ENCODE measurements at regions not wholly inside any gene's neighbourhood (a gene's known extent, or its start where the extent isn't known, plus 50 kb on each side); places are given as distances from the start of the nearest gene placed in this dataset.
"Not testable (repeated sequence)": the region's sequence is repeated elsewhere in the genome, so short reads cannot be mapped to it uniquely, and the experiment has no call there.

DNA sequence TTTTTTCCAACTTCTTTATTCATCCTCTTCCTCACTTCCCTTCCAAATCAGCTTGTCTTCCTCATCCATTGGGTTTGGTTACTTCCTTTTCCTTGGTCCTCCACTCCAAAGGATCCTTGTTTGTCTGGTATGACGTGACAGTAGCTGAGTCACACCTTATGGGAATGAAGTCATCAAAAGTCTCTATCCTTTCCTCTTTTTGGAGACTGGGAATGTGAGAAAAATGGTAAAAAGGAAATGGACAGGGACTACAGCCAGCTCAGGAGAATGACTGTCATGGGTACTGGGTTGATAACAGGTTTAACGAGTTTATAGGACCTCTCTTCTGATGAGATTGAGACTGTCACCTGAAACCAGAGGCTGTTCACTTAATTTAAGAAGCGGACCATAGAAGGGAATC is 76.2 kb upstream of the MYO10 start:
- Histone ChIP-seq H3K4me1 (ENCODE audit: control insufficient read depth, insufficient read depth, low read length, unreplicated experiment) (peaks cover 4% of the 10 kb centered on the region), H3K79me2 (ENCODE audit: control insufficient read depth, insufficient read depth, low read length, unreplicated experiment) (no peaks in the 10 kb centered on the region), H3K27me3 (ENCODE audit: insufficient read depth, low read length) (no peaks in the 10 kb centered on the region), H3K36me3 (ENCODE audit: insufficient read depth, low read length) (no peaks in the 10 kb centered on the region), H3K27ac (ENCODE audit: low read depth, low read length) (peak overlapping the region; percentile 49), H2AFZ (ENCODE audit: low read length, unreplicated experiment) (no peak overlapping the region), H3K4me3 (ENCODE audit: low read depth, low read length) (no peak overlapping the region)

DNA sequence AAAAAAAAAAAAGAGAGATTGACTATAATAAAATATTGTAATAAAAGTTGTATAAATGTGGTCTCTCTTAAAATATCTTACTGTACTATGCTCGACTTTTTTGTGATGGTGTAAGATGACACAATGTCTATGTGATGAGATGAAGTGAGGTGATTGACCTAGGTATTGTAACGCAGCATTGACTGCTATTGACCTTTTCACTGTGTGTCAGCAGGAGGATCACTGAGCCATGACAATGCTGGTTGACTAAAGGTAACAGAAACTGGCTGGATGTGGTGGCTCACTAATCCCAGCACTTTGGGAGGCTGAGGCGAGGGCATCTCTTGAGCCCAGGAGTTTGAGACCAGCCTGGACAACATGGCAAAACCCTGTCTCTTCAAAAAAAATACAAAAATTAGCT is 78.6 kb upstream of the MYO10 start:
- peaks cover 4% of the 10 kb centered on the region for H3K4me1 ChIP-seq (ENCODE audit: control insufficient read depth, insufficient read depth, low read length, unreplicated experiment)
- H2AFZ ChIP-seq (ENCODE audit: low read length, unreplicated experiment), result no peak overlapping the region
- no peaks in the 10 kb centered on the region for H3K27me3 ChIP-seq (ENCODE audit: insufficient read depth, low read length)
- no peak overlapping the region for H3K27ac ChIP-seq (ENCODE audit: low read depth, low read length)
- no peaks in the 10 kb centered on the region for H3K79me2 ChIP-seq (ENCODE audit: control insufficient read depth, insufficient read depth, low read length, unreplicated experiment)
- no peak overlapping the region for H3K4me3 ChIP-seq (ENCODE audit: low read depth, low read length)
- H3K36me3 ChIP-seq (ENCODE audit: insufficient read depth, low read length), result no peaks in the 10 kb centered on the region

DNA sequence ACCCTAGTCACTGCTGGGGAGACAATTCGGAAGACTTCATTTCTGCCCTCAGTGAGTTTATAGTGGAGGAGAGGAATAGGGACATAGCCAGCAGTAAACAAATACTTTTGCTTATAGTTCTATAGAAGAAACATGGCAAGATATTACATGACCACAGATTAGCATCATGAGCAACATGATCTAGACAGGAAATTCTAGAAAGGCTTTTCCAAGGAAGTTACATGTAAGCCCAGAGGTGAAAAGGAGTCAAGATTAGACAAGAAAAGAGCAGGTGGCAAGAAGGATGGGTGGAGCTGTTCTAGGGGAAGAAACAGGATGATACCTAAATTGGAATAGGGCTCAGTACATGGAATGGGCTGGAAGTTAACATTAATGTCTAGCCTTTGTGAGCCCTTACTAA is 82.8 kb upstream of the MYO10 start:
- Histone ChIP-seq H3K4me3 (ENCODE audit: low read depth, low read length) (no peak overlapping the region), H3K27me3 (ENCODE audit: insufficient read depth, low read length) (no peaks in the 10 kb centered on the region), H3K4me1 (ENCODE audit: control insufficient read depth, insufficient read depth, low read length, unreplicated experiment) (peaks cover 19% of the 10 kb centered on the region), H3K27ac (ENCODE audit: low read depth, low read length) (no peak overlapping the region), H3K79me2 (ENCODE audit: control insufficient read depth, insufficient read depth, low read length, unreplicated experiment) (no peaks in the 10 kb centered on the region), H2AFZ (ENCODE audit: low read length, unreplicated experiment) (no peak overlapping the region), H3K36me3 (ENCODE audit: insufficient read depth, low read length) (no peaks in the 10 kb centered on the region)

DNA sequence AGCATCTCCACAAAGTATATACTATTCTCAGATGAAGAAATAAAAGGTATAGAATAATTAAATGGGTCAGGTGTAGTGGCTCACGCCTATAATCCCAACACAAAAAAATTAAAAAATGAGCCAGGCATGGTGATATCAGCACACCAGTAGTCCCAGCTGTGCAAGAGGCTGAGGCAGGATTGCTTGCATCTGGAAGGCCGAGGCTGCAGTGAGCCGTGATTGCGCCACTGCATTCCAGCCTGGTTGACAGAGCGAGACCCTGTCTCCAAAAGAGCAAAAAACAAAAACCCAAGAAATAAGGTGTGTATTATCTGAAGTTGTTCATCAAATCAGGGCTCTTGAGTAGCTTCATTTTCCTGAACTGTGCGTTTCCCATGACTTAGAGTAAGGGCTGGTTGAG is 83.2 kb upstream of the MYO10 start:
- no peaks in the 10 kb centered on the region for H3K27me3 ChIP-seq (ENCODE audit: insufficient read depth, low read length)
- no peaks in the 10 kb centered on the region for H3K79me2 ChIP-seq (ENCODE audit: control insufficient read depth, insufficient read depth, low read length, unreplicated experiment)
- H3K4me1 ChIP-seq (ENCODE audit: control insufficient read depth, insufficient read depth, low read length, unreplicated experiment), result peaks cover 19% of the 10 kb centered on the region
- H3K36me3 ChIP-seq (ENCODE audit: insufficient read depth, low read length), result no peaks in the 10 kb centered on the region
- H3K27ac ChIP-seq (ENCODE audit: low read depth, low read length), result no peak overlapping the region
- H2AFZ ChIP-seq (ENCODE audit: low read length, unreplicated experiment), result no peak overlapping the region
- H3K4me3 ChIP-seq (ENCODE audit: low read depth, low read length), result no peak overlapping the region

DNA sequence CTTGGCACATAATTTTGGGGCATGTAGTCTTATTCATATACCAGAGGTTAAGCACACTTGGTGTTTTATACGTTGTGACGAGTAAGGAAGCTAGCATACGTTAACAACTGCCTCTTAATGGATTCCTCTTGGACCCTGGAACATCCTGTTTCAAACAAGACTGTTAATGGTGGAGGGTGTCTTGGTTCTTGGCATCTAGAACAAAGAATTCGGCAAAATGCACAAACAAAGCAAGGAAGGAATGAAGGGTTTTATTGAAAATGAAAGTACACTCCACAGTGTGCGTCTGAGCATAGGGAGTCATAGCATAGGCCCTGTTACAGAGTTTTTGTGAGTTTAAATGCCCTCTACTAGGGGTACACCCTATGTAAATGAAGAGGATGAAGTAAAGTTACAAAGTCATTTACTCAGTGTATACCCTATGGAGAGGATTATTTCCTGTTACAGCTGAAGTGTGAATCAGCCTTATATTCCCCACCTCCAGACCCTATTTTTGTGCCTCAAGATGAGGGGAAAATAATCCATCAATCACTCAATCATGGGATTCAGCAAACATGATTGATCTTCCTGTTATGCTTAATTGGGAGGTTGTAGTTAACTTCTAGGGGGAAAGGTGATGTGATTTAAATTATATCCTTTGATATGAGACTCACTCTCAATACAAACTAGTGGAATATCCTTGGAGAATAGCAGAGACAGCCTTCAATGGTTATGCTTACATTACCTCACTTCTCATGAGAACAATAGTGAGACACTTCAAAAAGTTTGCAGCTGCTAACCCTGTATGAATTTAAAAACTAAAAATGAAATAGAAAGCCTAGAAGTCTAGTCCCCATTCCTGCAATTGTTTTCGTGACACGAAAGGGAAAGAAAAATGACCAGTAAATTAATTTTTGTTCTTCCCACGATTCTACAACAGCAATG is 84.9 kb upstream of the MYO10 start:
- H3K4me1 ChIP-seq (ENCODE audit: control insufficient read depth, insufficient read depth, low read length, unreplicated experiment), result peaks cover 23% of the 10 kb centered on the region
- H3K27ac ChIP-seq (ENCODE audit: low read depth, low read length), result no peak overlapping the region
- H2AFZ ChIP-seq (ENCODE audit: low read length, unreplicated experiment), result peak overlapping the region; percentile 83
- H3K36me3 ChIP-seq (ENCODE audit: insufficient read depth, low read length), result no peaks in the 10 kb centered on the region
- H3K27me3 ChIP-seq (ENCODE audit: insufficient read depth, low read length), result no peaks in the 10 kb centered on the region
- H3K4me3 ChIP-seq (ENCODE audit: low read depth, low read length), result no peak overlapping the region
- no peaks in the 10 kb centered on the region for H3K79me2 ChIP-seq (ENCODE audit: control insufficient read depth, insufficient read depth, low read length, unreplicated experiment)

DNA sequence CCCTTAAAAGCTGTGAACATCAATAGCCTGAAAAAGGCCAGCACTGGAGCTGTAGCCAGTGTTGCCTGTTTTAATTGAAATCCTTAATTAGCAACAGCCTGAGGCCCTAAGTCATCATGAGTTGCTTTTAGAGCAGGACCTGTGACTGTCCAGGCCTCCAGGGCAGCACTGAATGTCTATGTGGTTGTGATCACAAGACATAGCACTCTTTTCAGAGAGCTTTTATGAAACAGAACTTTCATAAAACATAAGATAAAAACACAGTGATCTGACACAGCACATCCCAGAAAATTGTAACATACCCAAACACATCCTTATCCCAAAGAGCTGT is 85.5 kb upstream of the MYO10 start:
- H3K36me3 ChIP-seq (ENCODE audit: insufficient read depth, low read length), result no peaks in the 10 kb centered on the region
- H3K79me2 ChIP-seq (ENCODE audit: control insufficient read depth, insufficient read depth, low read length, unreplicated experiment), result no peaks in the 10 kb centered on the region
- H3K4me3 ChIP-seq (ENCODE audit: low read depth, low read length), result no peak overlapping the region
- H3K27ac ChIP-seq (ENCODE audit: low read depth, low read length), result no peak overlapping the region
- H2AFZ ChIP-seq (ENCODE audit: low read length, unreplicated experiment), result peak overlapping the region; percentile 83
- no peaks in the 10 kb centered on the region for H3K27me3 ChIP-seq (ENCODE audit: insufficient read depth, low read length)
- peaks cover 23% of the 10 kb centered on the region for H3K4me1 ChIP-seq (ENCODE audit: control insufficient read depth, insufficient read depth, low read length, unreplicated experiment)

DNA sequence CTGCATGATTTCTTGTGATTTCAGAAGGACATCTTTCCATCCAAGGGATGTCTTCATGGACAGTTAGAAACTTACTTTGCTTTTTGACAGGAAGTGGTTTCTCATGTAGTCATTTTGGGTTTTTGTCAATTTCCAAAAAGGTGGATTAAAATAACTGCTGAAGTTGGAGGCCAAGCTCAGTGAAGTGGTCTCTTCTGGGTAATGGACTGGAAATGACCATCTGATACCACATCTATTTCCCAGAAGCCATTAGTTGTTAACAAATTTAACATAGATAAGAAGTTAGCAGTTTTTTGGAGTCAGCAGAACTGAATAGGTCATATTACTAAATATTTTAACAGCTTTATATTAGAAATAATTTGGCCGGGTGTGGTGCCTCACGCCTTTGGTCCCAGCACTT is 86.2 kb upstream of the MYO10 start:
- Histone ChIP-seq H3K36me3 (ENCODE audit: insufficient read depth, low read length) (no peaks in the 10 kb centered on the region), H2AFZ (ENCODE audit: low read length, unreplicated experiment) (peak overlapping the region; percentile 83), H3K4me1 (ENCODE audit: control insufficient read depth, insufficient read depth, low read length, unreplicated experiment) (peaks cover 23% of the 10 kb centered on the region), H3K4me3 (ENCODE audit: low read depth, low read length) (no peak overlapping the region), H3K27ac (ENCODE audit: low read depth, low read length) (no peak overlapping the region), H3K27me3 (ENCODE audit: insufficient read depth, low read length) (no peaks in the 10 kb centered on the region), H3K79me2 (ENCODE audit: control insufficient read depth, insufficient read depth, low read length, unreplicated experiment) (no peaks in the 10 kb centered on the region)

DNA sequence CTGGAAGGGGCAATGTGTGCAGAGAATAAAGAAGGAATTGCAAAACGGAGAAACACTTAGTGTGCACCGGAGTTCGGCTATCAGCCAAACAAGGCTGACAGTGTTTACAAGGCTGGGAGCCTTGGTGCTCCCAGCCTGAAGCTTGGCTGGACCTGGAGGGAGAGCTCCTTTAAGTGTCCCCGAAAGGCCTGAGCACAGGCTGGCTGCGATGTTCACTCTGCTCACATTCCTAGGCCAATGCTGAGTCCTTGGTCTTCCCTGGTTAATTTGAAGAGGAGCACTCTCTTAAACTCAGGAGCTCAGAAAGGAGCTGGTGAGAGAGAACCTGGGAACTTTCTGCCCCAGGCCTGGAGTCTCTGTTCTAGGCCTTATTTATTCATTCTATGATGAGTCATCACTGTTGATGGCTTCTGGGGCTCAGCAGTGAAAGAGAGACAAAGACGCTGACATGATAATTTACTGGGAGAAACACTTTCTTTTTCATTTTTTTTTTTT is 88.6 kb upstream of the MYO10 start:
- Histone ChIP-seq H2AFZ (ENCODE audit: low read length, unreplicated experiment) (peak overlapping the region; percentile 90), H3K79me2 (ENCODE audit: control insufficient read depth, insufficient read depth, low read length, unreplicated experiment) (no peaks in the 10 kb centered on the region), H3K27ac (ENCODE audit: low read depth, low read length) (peak overlapping the region; percentile 50), H3K4me3 (ENCODE audit: low read depth, low read length) (no peak overlapping the region), H3K4me1 (ENCODE audit: control insufficient read depth, insufficient read depth, low read length, unreplicated experiment) (peaks cover 23% of the 10 kb centered on the region), H3K36me3 (ENCODE audit: insufficient read depth, low read length) (no peaks in the 10 kb centered on the region), H3K27me3 (ENCODE audit: insufficient read depth, low read length) (no peaks in the 10 kb centered on the region)

DNA sequence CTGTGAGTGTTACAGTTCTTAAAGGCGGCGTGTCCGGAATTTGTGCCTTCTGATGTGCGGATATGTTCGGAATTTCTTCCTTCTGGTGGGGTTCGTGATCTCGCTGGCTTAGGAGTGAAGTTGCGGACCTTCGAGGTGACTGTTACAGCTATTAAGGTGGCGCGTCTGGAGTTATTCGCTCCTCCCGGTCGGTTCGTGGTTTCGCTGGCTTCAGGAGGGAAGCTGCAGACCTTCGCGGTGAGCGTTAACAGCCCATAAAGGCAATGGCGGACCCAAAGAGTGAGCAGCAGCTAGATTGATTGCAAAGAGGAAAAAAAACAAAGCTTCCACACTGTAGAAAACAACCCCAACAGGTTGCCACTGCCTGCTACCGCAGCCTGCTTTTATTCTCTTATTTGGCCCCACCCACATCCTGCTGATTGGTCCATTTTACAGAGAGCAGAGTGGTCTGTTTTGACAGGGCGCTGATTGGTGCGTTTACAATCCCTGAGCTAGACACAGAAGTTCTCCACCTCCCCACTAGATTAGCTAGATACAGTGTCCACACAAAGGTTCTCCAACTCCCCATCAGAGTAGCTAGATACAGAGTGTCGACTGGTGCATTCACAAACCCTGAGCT is 95.7 kb upstream of the MYO10 start:
- H3K4me3 ChIP-seq (ENCODE audit: low read depth, low read length); H3K27ac ChIP-seq (ENCODE audit: low read depth, low read length); H3K27me3 ChIP-seq (ENCODE audit: insufficient read depth, low read length); H2AFZ ChIP-seq (ENCODE audit: low read length, unreplicated experiment); H3K79me2 ChIP-seq (ENCODE audit: control insufficient read depth, insufficient read depth, low read length, unreplicated experiment); H3K36me3 ChIP-seq (ENCODE audit: insufficient read depth, low read length); H3K4me1 ChIP-seq (ENCODE audit: control insufficient read depth, insufficient read depth, low read length, unreplicated experiment): not testable (repeated sequence)

DNA sequence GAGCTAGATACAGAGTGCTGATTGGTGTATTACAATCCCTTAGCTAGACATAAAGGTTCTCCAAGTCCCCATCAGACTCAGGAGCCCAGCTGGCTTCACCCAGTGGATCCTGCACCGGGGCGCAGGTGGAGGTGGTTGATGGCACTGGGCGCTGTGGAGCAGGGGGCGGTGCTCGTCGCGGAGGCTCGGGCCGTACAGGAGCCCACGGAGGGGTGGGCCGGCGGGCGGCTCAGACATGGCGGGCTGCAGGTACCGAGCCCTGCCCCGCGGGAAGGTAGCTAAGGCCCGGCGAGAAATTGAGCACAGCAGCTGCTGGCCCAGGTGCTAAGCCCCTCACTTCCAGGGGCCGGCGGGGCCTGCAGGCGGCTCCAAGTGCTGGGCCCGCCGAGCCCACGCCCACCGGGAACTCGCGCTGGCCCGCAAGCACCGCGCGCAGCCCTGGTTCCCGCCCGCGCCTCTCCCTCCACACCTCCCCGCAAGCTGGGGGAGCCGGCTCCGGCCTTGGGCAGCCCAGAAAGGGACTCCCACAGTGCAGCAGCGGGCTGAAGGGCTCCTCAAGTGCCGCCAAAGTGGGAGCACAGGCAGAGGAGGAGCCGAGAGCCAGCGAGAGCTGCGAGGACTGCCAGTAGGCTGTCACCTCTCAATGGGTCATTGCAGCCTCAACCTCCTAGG is 96.4 kb upstream of the MYO10 start:
- H3K27ac ChIP-seq (ENCODE audit: low read depth, low read length); H3K4me3 ChIP-seq (ENCODE audit: low read depth, low read length); H3K36me3 ChIP-seq (ENCODE audit: insufficient read depth, low read length); H3K79me2 ChIP-seq (ENCODE audit: control insufficient read depth, insufficient read depth, low read length, unreplicated experiment); H3K4me1 ChIP-seq (ENCODE audit: control insufficient read depth, insufficient read depth, low read length, unreplicated experiment); H3K27me3 ChIP-seq (ENCODE audit: insufficient read depth, low read length); H2AFZ ChIP-seq (ENCODE audit: low read length, unreplicated experiment): not testable (repeated sequence)

Measured in ACC112 (cell line).